ENCODE measurements at regions not wholly inside any gene's neighbourhood (a gene's known extent, or its start where the extent isn't known, plus 50 kb on each side); places are given as distances from the start of the nearest gene placed in this dataset.

DNA sequence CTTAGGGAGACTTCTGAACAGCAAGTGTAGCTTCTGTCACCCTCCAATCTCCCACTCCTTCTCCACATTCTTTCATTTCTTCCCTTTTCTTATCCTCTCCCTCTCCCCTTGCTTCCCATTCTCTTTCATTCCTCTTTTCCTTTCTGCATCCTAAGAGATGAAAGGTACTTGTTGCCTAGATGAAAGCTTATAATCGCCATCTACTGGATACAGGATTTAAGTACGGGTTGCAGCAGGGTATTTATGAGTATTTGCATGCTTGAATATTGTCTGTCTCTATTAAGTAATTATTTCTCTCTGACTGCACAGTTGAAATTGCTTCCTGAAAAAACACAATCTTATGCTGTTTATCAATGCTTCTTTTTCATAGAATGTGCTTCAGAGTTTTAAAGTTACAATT, 174.0 kb upstream of the TENT5D start:
- no peak overlapping the region for H3K4me2 ChIP-seq (ENCODE audit: insufficient read depth, low read length)
- FAIRE-seq (no peak), DNase-seq (ENCODE audit: low read depth, low spot score) (no peak)
- intact Hi-C loops (cut with micrococcal nuclease) = no loop called here
- dilution Hi-C loops (cut with MboI; ENCODE audit: extremely low pct_ligation_motif_present, low sequenced_read_pairs) = no loop called here
- no peaks in the 10 kb centered on the region for H3K9me3 ChIP-seq (replicated peaks; ENCODE audit: control insufficient read depth, insufficient read depth, low read length)
- H2AFZ ChIP-seq (ENCODE audit: low read depth, low read length) = no peak overlapping the region
- ChIA-PET POLR2A (no interaction called here), CTCF (no interaction called here)
- no peak overlapping the region for H3K4me3 ChIP-seq (replicated peaks in 1 of 3; ENCODE audit: insufficient read depth in 1 of 3, low read depth in 1 of 3, low read length in 3 of 3)
- BruUV-seq (replicated peaks) = no TSS peak
- no peaks in the 10 kb centered on the region for H4K20me1 ChIP-seq (replicated peaks; ENCODE audit: control insufficient read depth, extremely low read depth, insufficient read depth, low read length)
- TF ChIP-seq POLR2A (IDR thresholded peaks at IDR 0.05; ENCODE audit: low read depth, low read length) (no peak), EZH2 (IDR thresholded peaks at IDR 0.05; ENCODE audit: borderline replicate concordance, low read depth, low read length, severe bottlenecking) (no peak)
- H3K9ac ChIP-seq (replicated peaks; ENCODE audit: extremely low read depth, insufficient read depth, low read length) = no peak overlapping the region
- H3K27ac ChIP-seq (ENCODE audit: insufficient read depth, low read depth, low read length) = no peak overlapping the region
- no peaks in the 10 kb centered on the region for H3K79me2 ChIP-seq (ENCODE audit: control insufficient read depth, insufficient read depth, low read length)
- no peaks in the 10 kb centered on the region for H3K27me3 ChIP-seq (ENCODE audit: control insufficient read depth in 2 of 2, insufficient read depth in 2 of 2, low read length in 2 of 2)
- H3K4me1 ChIP-seq (ENCODE audit: control insufficient read depth, extremely low read depth, insufficient read depth, low read length) = no peaks in the 10 kb centered on the region
- no peaks in the 10 kb centered on the region for H3K36me3 ChIP-seq (ENCODE audit: control insufficient read depth in 2 of 2, extremely low read depth in 1 of 2, insufficient read depth in 2 of 2, low read length in 2 of 2)
- H3K9me1 ChIP-seq (replicated peaks; ENCODE audit: control insufficient read depth, extremely low read depth, insufficient read depth, low read length) = no peaks in the 10 kb centered on the region

DNA sequence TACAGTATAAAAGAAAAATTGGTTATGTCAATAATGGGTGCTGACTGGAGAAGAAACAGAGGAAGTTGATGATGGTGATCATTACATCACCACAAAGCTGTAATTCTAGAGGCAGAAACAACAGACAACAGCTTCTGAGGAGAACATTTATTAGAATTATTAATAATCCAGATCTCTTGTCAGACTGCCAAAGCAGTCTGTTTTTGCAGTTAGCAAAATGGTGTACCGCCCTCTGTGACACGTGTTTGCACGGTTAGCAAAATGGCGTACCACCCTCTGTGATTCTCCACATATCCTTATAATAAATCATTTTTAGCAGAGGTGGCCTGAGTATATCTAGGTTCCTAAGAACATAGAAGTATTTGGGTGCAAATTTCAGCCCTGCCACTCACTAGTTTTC, 154.0 kb upstream of the TENT5D start:
- no peak for FAIRE-seq

More for the DNA sequence above, 154.0 kb upstream of the TENT5D start:
- no peak overlapping the region for H3K4me2 ChIP-seq (ENCODE audit: insufficient read depth, low read length)
- no peak overlapping the region for H2AFZ ChIP-seq (ENCODE audit: low read depth, low read length)
- ChIA-PET CTCF (no interaction called here), POLR2A (no interaction called here)
- H4K20me1 ChIP-seq (replicated peaks; ENCODE audit: control insufficient read depth, extremely low read depth, insufficient read depth, low read length) = no peaks in the 10 kb centered on the region
- no peak overlapping the region for H3K9ac ChIP-seq (replicated peaks; ENCODE audit: extremely low read depth, insufficient read depth, low read length)
- no peaks in the 10 kb centered on the region for H3K9me3 ChIP-seq (replicated peaks; ENCODE audit: control insufficient read depth, insufficient read depth, low read length)
- TF ChIP-seq, protein P1, sequence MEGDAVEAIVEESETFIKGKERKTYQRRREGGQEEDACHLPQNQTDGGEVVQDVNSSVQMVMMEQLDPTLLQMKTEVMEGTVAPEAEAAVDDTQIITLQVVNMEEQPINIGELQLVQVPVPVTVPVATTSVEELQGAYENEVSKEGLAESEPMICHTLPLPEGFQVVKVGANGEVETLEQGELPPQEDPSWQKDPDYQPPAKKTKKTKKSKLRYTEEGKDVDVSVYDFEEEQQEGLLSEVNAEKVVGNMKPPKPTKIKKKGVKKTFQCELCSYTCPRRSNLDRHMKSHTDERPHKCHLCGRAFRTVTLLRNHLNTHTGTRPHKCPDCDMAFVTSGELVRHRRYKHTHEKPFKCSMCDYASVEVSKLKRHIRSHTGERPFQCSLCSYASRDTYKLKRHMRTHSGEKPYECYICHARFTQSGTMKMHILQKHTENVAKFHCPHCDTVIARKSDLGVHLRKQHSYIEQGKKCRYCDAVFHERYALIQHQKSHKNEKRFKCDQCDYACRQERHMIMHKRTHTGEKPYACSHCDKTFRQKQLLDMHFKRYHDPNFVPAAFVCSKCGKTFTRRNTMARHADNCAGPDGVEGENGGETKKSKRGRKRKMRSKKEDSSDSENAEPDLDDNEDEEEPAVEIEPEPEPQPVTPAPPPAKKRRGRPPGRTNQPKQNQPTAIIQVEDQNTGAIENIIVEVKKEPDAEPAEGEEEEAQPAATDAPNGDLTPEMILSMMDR (IDR thresholded peaks at IDR 0.05; ENCODE audit: extremely low read depth in 1 of 2, insufficient read depth in 1 of 2, low read depth in 1 of 2, low read length in 2 of 2) = no peak
- no peak for TF ChIP-seq JUN (IDR thresholded peaks at IDR 0.05; ENCODE audit: borderline replicate concordance, insufficient read depth, insufficient read length, low read depth)
- TF ChIP-seq FOS (IDR thresholded peaks at IDR 0.05; ENCODE audit: borderline replicate concordance, insufficient read depth, low read length) = no peak
- no peak for TF ChIP-seq EZH2 (IDR thresholded peaks at IDR 0.05; ENCODE audit: borderline replicate concordance, low read depth, low read length, severe bottlenecking)
- no peak for TF ChIP-seq MYC (IDR thresholded peaks at IDR 0.05; ENCODE audit: low read depth, low read length)
- no peak for TF ChIP-seq POLR2AphosphoS5 (IDR thresholded peaks at IDR 0.05; ENCODE audit: insufficient read depth, low read depth, low read length)
- TF ChIP-seq, protein P2, sequence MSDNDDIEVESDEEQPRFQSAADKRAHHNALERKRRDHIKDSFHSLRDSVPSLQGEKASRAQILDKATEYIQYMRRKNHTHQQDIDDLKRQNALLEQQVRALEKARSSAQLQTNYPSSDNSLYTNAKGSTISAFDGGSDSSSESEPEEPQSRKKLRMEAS (IDR thresholded peaks at IDR 0.05; ENCODE audit: insufficient read depth, insufficient read length) = no peak
- TF ChIP-seq POLR2A (IDR thresholded peaks at IDR 0.05; ENCODE audit: low read depth, low read length) = no peak
- TF ChIP-seq GATA2 (IDR thresholded peaks at IDR 0.05; ENCODE audit: insufficient read depth, insufficient read length, low read depth, low read length) = no peak
- no peaks in the 10 kb centered on the region for H3K36me3 ChIP-seq (ENCODE audit: control insufficient read depth in 2 of 2, extremely low read depth in 1 of 2, insufficient read depth in 2 of 2, low read length in 2 of 2)
- H3K27me3 ChIP-seq (ENCODE audit: control insufficient read depth in 2 of 2, insufficient read depth in 2 of 2, low read length in 2 of 2) = no peaks in the 10 kb centered on the region
- dilution Hi-C loops (cut with MboI; ENCODE audit: extremely low pct_ligation_motif_present, low sequenced_read_pairs) (no loop called here), intact Hi-C loops (cut with micrococcal nuclease) (no loop called here)
- BruUV-seq (replicated peaks) = no TSS peak
- H3K4me3 ChIP-seq (replicated peaks in 1 of 3; ENCODE audit: insufficient read depth in 1 of 3, low read depth in 1 of 3, low read length in 3 of 3) = no peak overlapping the region
- no peak for DNase-seq (ENCODE audit: low read depth, low spot score)
- no peaks in the 10 kb centered on the region for H3K4me1 ChIP-seq (ENCODE audit: control insufficient read depth, extremely low read depth, insufficient read depth, low read length)
- no peaks in the 10 kb centered on the region for H3K79me2 ChIP-seq (ENCODE audit: control insufficient read depth, insufficient read depth, low read length)
- no peak overlapping the region for H3K27ac ChIP-seq (ENCODE audit: insufficient read depth, low read depth, low read length)
- H3K9me1 ChIP-seq (replicated peaks; ENCODE audit: control insufficient read depth, extremely low read depth, insufficient read depth, low read length) = no peaks in the 10 kb centered on the region
